Activated CD4-positive, alpha-beta T cell treated with anti-CD3 and anti-CD28 coated beads, Interleukin-2, Interleukin-6, amounts not matched to agents 100 ng/mL and 50 ng/mL, durations not matched to agents 16 hours and 8 hours (primary cell): ENCODE measurements at regions not wholly inside any gene's neighbourhood (a gene's known extent, or its start where the extent isn't known, plus 50 kb on each side); places are given as distances from the start of the nearest gene placed in this dataset.

Experiments
- DNase-seq: peaks from one replicate; pipeline ENCODE4 v3.0.0-alpha.2; 2020

- no peak for DNase-seq
These were observed 311.4 kb upstream of the NR2F2 start for GRCh38 chr15:96019114-96019513.

GRCh38 chr15:96020133-96020532 lies 310.4 kb upstream of the NR2F2 start:
- no peak for DNase-seq

GRCh38 chr15:96020797-96021196 lies 309.7 kb upstream of the NR2F2 start:
- DNase-seq, result no peak

DNA sequence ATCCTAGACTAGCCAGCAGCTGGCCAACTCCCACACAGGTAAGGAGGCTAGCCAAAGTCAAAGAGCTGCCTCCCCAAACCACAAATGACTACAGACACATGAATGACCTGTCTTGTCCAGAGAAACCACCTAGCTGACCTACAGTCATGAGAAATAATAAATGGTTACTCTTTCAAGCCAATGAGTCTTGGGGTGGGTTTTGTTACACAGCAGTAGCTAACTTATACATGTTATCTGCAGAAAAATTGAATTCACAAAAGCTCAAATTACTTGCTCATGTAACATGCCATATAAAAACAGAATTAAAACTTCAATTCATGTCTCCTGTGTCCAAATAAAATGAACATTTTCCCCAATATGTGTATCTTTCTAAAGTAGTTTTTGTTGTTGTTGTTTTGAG lies 307.4 kb upstream of the NR2F2 start:
- no peak for DNase-seq

GRCh38 chr15:96027501-96027900 lies 303.0 kb upstream of the NR2F2 start:
- no peak for DNase-seq

- no peak for DNase-seq
These were observed 301.9 kb upstream of the NR2F2 start for GRCh38 chr15:96028620-96029019.

- DNase-seq, result no peak
These were observed 301.3 kb upstream of the NR2F2 start for GRCh38 chr15:96029172-96029571.

DNA sequence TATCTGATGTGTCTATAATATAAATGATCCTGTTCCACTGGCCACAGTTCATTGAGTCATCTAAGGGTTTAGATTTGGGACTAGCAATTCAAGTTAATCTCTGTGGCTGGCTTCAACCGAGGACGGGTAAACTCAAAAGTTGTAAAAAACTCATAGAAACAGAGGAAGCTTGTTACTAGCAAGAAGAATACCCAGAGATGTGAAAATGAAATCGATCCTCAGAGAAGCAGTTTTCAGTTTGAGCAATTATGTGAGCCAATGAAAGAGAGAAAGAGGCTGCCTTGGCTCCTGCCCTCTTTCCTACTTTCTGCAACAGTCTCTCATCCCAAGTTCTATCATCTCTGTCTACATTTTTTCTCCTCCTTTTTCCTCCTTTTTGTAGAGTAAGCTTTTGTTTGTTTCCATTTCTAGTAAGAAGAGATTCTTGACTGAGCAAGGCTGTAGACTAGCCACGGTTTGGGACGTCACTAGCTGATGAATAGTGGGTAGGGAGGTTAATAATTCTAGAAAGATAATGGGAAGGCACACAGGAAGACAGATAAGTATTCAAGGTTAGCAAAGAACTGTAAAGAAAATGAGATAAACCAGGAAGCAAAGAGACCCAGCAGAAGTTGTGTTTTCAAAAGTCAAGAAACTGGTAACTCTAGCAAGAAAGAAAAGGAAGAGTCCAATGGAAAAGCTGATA lies 298.9 kb upstream of the NR2F2 start:
- DNase-seq, result no peak

DNA sequence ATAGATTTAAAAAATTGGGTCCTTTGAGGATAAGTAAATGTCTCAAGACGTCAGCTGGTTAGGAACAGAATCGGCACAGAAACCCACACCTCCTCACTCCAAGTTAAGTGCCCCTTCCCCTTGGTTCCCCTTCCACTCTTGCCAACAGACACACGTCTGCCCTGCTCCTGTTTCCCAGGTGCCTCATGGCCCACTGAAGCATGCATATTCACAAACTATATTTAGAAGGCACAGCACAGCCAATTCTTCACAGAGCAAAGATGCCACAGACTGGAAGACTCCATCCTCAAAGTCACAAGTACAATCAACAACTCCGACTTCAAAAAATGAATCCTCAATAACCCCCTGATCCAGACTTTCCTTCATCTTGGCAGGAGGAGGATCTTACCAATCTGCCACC lies 295.4 kb upstream of the NR2F2 start:
- no peak for DNase-seq

GRCh38 chr15:96035635-96036034 lies 294.9 kb upstream of the NR2F2 start:
- no peak for DNase-seq

DNA sequence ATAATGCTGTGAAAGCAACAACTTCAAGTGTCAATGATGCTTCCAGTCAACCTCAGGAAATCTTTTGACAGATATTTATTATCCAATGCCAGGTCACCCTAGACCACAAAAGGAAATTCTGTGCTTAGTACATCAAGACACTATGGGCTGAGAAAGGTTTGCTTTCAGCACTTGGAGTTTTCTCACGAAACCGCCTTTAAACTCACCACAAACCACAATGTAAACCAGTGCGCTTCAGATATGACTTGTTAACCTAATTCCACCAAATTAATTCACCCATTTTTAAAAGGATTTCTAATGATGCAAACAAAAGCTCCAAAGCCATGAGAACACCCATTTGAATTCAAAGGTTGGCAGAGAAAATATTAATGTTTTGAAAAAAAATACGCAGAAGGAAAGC lies 292.9 kb upstream of the NR2F2 start:
- DNase-seq, result peak; percentile 35

- DNase-seq, result no peak
These were observed 292.4 kb upstream of the NR2F2 start for GRCh38 chr15:96038131-96038530.

- DNase-seq, result no peak
These were observed 291.9 kb upstream of the NR2F2 start for GRCh38 chr15:96038650-96039049.

DNA sequence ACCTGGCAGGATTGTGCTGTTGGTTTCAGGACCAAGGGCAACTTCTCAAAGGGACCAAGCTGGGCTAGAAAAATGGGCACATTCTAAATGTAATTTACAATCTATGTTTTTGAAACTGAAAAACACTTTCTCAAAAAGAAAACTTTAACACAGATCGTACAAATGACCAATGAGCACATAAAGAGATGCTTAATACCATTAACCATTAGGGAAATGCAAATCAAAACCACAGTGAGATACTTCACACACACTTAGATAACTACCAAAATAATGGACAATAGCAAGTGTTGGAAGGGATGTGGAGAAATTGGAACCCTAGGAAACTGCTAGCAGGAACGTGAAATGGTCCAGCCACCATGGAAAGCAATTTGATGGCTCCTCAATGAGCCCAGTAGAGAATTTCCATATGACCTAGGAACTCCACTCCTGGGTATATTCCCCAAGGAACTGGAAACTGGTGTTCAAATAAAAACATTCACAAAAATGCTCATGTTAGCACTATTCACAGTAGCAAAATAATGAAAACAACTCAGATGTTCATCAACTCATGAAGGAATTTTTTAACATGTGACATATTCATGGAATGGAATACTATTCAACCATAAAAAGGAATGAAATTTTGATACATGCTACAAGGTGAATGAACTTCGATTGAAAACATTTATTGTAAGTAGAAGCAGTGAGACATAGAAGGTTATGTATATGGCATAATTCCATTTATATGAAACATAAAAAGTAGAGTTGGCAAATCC lies 288.3 kb upstream of the NR2F2 start:
- no peak for DNase-seq

DNA sequence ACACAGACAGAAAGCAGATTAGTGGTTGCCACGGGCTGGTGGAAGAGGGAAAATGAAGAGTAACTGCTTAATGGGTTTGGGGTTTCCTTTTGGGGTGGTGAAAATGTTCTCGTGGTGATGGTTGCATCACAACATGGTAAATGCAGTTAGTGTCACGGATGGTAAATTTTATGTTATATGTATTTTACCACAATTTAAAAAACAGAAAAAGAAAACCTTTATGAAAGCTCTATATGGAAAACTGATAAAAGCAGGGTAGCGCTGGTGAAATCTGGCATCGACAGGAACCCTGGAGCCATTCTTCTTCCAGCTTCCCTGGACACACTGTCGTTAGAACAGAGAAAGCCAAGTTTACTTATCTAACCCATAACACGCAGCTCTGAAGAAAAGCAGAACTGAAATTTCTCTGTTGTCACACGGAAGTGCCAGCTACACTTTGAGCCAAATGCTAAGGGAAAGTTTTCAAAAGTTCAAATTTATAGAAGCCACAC lies 287.7 kb upstream of the NR2F2 start:
- DNase-seq, result no peak

DNA sequence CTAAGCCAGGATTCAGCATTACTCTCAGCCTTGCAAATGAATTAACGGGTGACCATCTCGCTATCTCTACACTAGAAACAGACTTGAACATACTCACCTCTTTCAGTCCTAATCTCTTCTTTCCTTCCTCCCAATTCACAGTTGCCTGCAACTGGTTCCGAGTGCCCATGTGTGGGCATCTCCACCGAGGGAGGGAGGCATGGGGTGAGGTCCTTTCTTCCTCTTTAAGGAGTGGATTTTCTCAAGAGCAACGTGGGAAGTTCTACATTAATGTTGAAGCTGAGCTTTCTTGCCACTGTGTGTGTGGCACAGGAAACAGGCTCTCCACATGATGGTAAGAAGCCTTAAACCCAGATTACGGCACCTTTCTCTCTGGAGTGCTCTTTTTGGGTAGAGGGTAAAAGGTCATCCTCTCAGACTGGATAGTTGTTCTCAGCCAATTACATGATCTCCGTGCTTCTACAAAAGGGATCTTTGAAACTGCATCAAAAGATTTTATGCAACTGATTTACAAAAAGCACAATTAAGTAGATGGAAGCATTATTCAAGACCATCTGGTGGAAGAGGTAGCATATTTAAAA lies 286.8 kb upstream of the NR2F2 start:
- no peak for DNase-seq

- no peak for DNase-seq
These were observed 283.8 kb upstream of the NR2F2 start for GRCh38 chr15:96046620-96047240.

GRCh38 chr15:96047255-96047931 lies 283.1 kb upstream of the NR2F2 start:
- no peak for DNase-seq

DNA sequence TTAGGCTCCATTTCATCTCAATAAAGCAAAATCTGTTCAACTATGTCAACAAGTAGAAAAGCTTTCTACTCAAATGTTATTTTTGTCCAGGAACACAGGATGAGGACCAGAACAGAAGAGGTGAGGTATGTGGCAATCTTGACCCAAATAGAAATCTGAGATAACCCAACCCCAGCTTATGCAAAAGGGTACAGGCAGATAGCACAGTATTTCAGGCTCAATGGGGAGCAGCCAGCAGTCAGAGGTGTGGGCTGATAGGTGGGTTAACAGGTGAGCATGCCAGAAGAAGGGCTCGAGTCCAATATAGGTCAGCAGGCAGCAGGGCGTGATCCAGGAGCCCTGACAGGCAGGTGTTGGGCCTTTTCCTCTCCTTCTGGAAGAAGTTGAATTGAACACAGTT lies 281.2 kb upstream of the NR2F2 start:
- DNase-seq, result no peak

GRCh38 chr15:96049766-96050165 lies 280.7 kb upstream of the NR2F2 start:
- DNase-seq, result no peak

DNA sequence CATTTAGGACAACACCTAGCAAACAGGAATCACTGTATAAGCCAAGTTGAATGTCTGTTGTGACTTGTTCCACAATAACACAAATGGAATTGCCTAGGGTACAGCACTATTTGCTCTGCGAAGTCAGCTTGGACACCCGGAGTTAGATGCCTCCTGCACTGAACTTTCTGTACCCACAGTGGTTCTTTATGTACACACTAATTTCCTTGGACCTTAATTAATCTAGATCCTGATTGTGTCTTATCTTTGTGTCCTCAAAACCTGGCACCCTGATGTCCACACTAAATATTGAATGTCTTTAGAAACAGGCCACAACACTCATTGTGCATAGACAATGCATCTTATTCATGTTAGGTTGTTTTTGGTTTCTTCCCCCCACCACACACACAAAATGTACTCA lies 278.9 kb upstream of the NR2F2 start:
- DNase-seq, result no peak

GRCh38 chr15:96052154-96052553 lies 278.3 kb upstream of the NR2F2 start:
- DNase-seq, result no peak

- no peak for DNase-seq
These were observed 277.9 kb upstream of the NR2F2 start for GRCh38 chr15:96052572-96053030.
